ENCODE measurements at regions not wholly inside any gene's neighbourhood (a gene's known extent, or its start where the extent isn't known, plus 50 kb on each side); places are given as distances from the start of the nearest gene placed in this dataset.

- Histone ChIP-seq H3K27ac (no peak overlapping the region), H3K27me3 (no peaks in the 10 kb centered on the region), H3K4me1 (no peaks in the 10 kb centered on the region), H3K4me3 (no peak overlapping the region), H3K9me3 (no peaks in the 10 kb centered on the region), H3K36me3 (no peaks in the 10 kb centered on the region)
- no peak for DNase-seq (ENCODE audit: extremely low spot score in 2 of 2)
- TF ChIP-seq CTCF (IDR thresholded peaks at IDR 0.05) = no peak
- TF ChIP-seq POLR2A (IDR thresholded peaks at IDR 0.05) = no peak
- no peak for TF ChIP-seq POLR2AphosphoS5 (IDR thresholded peaks at IDR 0.05; ENCODE audit: insufficient read depth in 1 of 2, low read depth in 1 of 2)
- intact Hi-C loops (cut with DNase I) = no loop called here
Observed at GRCh38 chr6:21999012-21999528, 297.8 kb downstream of the PRL start.

GRCh38 chr6:21999741-22000140 is 297.1 kb downstream of the PRL start:
- TF ChIP-seq CTCF (IDR thresholded peaks at IDR 0.05) (no peak), POLR2A (IDR thresholded peaks at IDR 0.05) (no peak), POLR2AphosphoS5 (IDR thresholded peaks at IDR 0.05; ENCODE audit: insufficient read depth in 1 of 2, low read depth in 1 of 2) (no peak)
- Histone ChIP-seq H3K4me3 (no peak overlapping the region), H3K27me3 (no peaks in the 10 kb centered on the region), H3K9me3 (no peaks in the 10 kb centered on the region), H3K4me1 (no peaks in the 10 kb centered on the region), H3K27ac (no peak overlapping the region), H3K36me3 (no peaks in the 10 kb centered on the region)
- intact Hi-C loops (cut with DNase I) = no loop called here
- no peak for DNase-seq (ENCODE audit: extremely low spot score in 2 of 2)

- H3K4me3 ChIP-seq = no peak overlapping the region
- H3K9me3 ChIP-seq = no peaks in the 10 kb centered on the region
- no peak overlapping the region for H3K27ac ChIP-seq
- no peak for TF ChIP-seq CTCF (IDR thresholded peaks at IDR 0.05)
- TF ChIP-seq POLR2AphosphoS5 (IDR thresholded peaks at IDR 0.05; ENCODE audit: insufficient read depth in 1 of 2, low read depth in 1 of 2) = no peak
- TF ChIP-seq POLR2A (IDR thresholded peaks at IDR 0.05) = no peak
- intact Hi-C loops (cut with DNase I) = no loop called here
- H3K27me3 ChIP-seq = no peaks in the 10 kb centered on the region
- no peaks in the 10 kb centered on the region for H3K4me1 ChIP-seq
- DNase-seq (ENCODE audit: extremely low spot score in 2 of 2) = no peak
- H3K36me3 ChIP-seq = no peaks in the 10 kb centered on the region
Observed at GRCh38 chr6:22001396-22002027, 295.3 kb downstream of the PRL start.

GRCh38 chr6:22003287-22003686 is 293.5 kb downstream of the PRL start:
- TF ChIP-seq CTCF (IDR thresholded peaks at IDR 0.05) (no peak), POLR2AphosphoS5 (IDR thresholded peaks at IDR 0.05; ENCODE audit: insufficient read depth in 1 of 2, low read depth in 1 of 2) (no peak), POLR2A (IDR thresholded peaks at IDR 0.05) (no peak)
- intact Hi-C loops (cut with DNase I) = no loop called here
- no peak overlapping the region for H3K4me3 ChIP-seq
- H3K27ac ChIP-seq = no peak overlapping the region
- H3K27me3 ChIP-seq = no peaks in the 10 kb centered on the region
- no peak for DNase-seq (ENCODE audit: extremely low spot score in 2 of 2)
- H3K4me1 ChIP-seq = no peaks in the 10 kb centered on the region
- H3K36me3 ChIP-seq = no peaks in the 10 kb centered on the region
- H3K9me3 ChIP-seq = no peaks in the 10 kb centered on the region

GRCh38 chr6:22006795-22007194 is 290.0 kb downstream of the PRL start:
- Histone ChIP-seq H3K4me1 (no peaks in the 10 kb centered on the region), H3K36me3 (no peaks in the 10 kb centered on the region), H3K27ac (no peak overlapping the region), H3K4me3 (no peak overlapping the region), H3K9me3 (no peaks in the 10 kb centered on the region), H3K27me3 (no peaks in the 10 kb centered on the region)
- DNase-seq (ENCODE audit: extremely low spot score in 2 of 2) = no peak
- intact Hi-C loops (cut with DNase I) = no loop called here
- no peak for TF ChIP-seq CTCF (IDR thresholded peaks at IDR 0.05)
- no peak for TF ChIP-seq POLR2AphosphoS5 (IDR thresholded peaks at IDR 0.05; ENCODE audit: insufficient read depth in 1 of 2, low read depth in 1 of 2)
- TF ChIP-seq POLR2A (IDR thresholded peaks at IDR 0.05) = no peak
